K562 (cell line): ENCODE measurements at regions not wholly inside any gene's neighbourhood (a gene's known extent, or its start where the extent isn't known, plus 50 kb on each side); places are given as distances from the start of the nearest gene placed in this dataset.

Experiments used
- ATAC-seq: fragments of 200-7000 bp; cut with Tn5 transposase; 3 replicates; pipeline ENCODE4 v1.9.1; 2020; ENCODE audit warnings: moderate library complexity
- BruUV-seq: library from RNA; stranded (reverse); fragments of 400-500 nt; replicated peaks from 2 replicates; lab custom pipeline; 2021; lab: Mats Ljungman, UMichigan
- CTCF ChIA-PET: fragments of 300-600 bp; formaldehyde crosslinking; extraction: SDS; loops from one replicate; lab custom pipeline; 2021; ENCODE audit warnings: low intra/inter-chr PET ratio; lab: Yijun Ruan, JAX
- POLR2A ChIA-PET: fragments of 300-600, 350-650 bp; sonication (Branson Sonifier 250); formaldehyde crosslinking; extraction: SDS; loops from one replicate; lab custom pipeline; 2021; ENCODE audit warnings: antibody characterized with exemption, inconsistent platforms; lab: Yijun Ruan, JAX
- DNase-seq, 4 experiments: peaks; one replicate each; pipeline versions ENCODE4 v3.0.0 to v3.0.0-alpha.2; 2011 to 2018; ENCODE audit warnings: low spot score in 3 of 4, mixed read lengths in 3 of 4; ENCODE audit errors: extremely low read depth in 1 of 4
- FAIRE-seq: peaks from 2 replicates; lab custom pipeline; 2011; peaks lifted over from hg19 to GRCh38; lab: Jason Lieb, UNC
- H2AFZ ChIP-seq: 2 replicates; pipeline ENCODE4 v1.6.0; 2011; ENCODE audit warnings: low read depth, low read length, control low read depth, inconsistent platforms
- H3K27ac ChIP-seq: fragments of 200-600 bp; 3 replicates; pipeline ENCODE4 v1.8.0; 2011; ENCODE audit warnings: low read depth, mild to moderate bottlenecking, control low read depth, inconsistent platforms, low read length, moderate library complexity, mixed read lengths; ENCODE audit errors: extremely low read depth
- H3K27me3 ChIP-seq, 2 experiments: fragments of 300-600 bp in 1 of 2; 2 replicates in 1 of 2; 3 replicates in 1 of 2; pipeline versions ENCODE4 v1.6.0 to v1.8.0; 2011; ENCODE audit warnings: inconsistent platforms in 2 of 2, low read length in 2 of 2, mild to moderate bottlenecking in 1 of 2, mixed read lengths in 1 of 2, moderate library complexity in 1 of 2; ENCODE audit not compliant: control insufficient read depth in 2 of 2, insufficient read depth in 2 of 2
- H3K36me3 ChIP-seq: fragments of 300-600 bp; 3 replicates; pipeline ENCODE4 v1.8.0; 2011; ENCODE audit warnings: mild to moderate bottlenecking, low read length, inconsistent platforms; ENCODE audit not compliant: control insufficient read depth, insufficient read depth
- H3K4me1 ChIP-seq, 2 experiments: fragments of 200-600 bp in 1 of 2; replicated peaks in 1 of 2; 2 replicates in 1 of 2; 3 replicates in 1 of 2; pipeline versions ENCODE4 v1.5.1 to v1.8.0; 2011; ENCODE audit warnings: inconsistent platforms in 2 of 2, low read length in 2 of 2, mild to moderate bottlenecking in 1 of 2, mixed read lengths in 1 of 2, moderate library complexity in 1 of 2; ENCODE audit not compliant: control insufficient read depth in 2 of 2, insufficient read depth in 2 of 2
- H3K4me2 ChIP-seq: 2 replicates; pipeline ENCODE4 v1.6.1; 2011; ENCODE audit warnings: low read length, control low read depth, inconsistent platforms, mixed read lengths; ENCODE audit not compliant: insufficient read depth
- H3K4me3 ChIP-seq: fragments of 200-600 bp; sonication (generic), shearing (Covaris generic); 2 replicates; pipeline ENCODE4 v1.5.1; 2016; ENCODE audit warnings: control low read depth, inconsistent platforms
- H3K79me2 ChIP-seq: fragments of 200-600 bp; 3 replicates; pipeline ENCODE4 v1.8.0; 2011; ENCODE audit warnings: low read length, inconsistent platforms; ENCODE audit not compliant: control insufficient read depth, insufficient read depth
- H3K9ac ChIP-seq, 2 experiments: 2 replicates each; pipeline versions ENCODE4 v1.6.0 to v1.6.1; 2011; ENCODE audit warnings: low read depth in 2 of 2, low read length in 2 of 2, control low read depth in 1 of 2, inconsistent platforms in 1 of 2, mild to moderate bottlenecking in 1 of 2, mixed read lengths in 1 of 2; ENCODE audit not compliant: insufficient read depth in 1 of 2
- H3K9me1 ChIP-seq: one replicate; pipeline ENCODE4 v1.6.0; 2011; ENCODE audit warnings: inconsistent platforms, mild to moderate bottlenecking, low read length, moderate library complexity; ENCODE audit not compliant: control insufficient read depth, insufficient read depth
- H3K9me3 ChIP-seq: replicated peaks from 2 replicates; pipeline ENCODE4 v1.5.1; 2011; ENCODE audit warnings: low read depth, low read length, inconsistent platforms; ENCODE audit not compliant: control insufficient read depth, insufficient read depth
- H4K20me1 ChIP-seq: replicated peaks from 2 replicates; pipeline ENCODE4 v1.6.1; 2011; ENCODE audit warnings: low read length, inconsistent platforms, mixed read lengths; ENCODE audit not compliant: control insufficient read depth, insufficient read depth
- BRD4 ChIP-seq: fragments of 200-600 bp; sonication (generic); IDR thresholded peaks from 2 replicates; pipeline ENCODE4 v1.6.1; 2017; ENCODE audit warnings: inconsistent platforms
- DIDO1 ChIP-seq: fragments of 450-650 bp; IDR thresholded peaks from 2 replicates; pipeline ENCODE4 v1.6.1; 2016; ENCODE audit warnings: low read depth, missing biosample characterization, missing genetic modification characterization
- E2F5 ChIP-seq: sonication (generic); formaldehyde crosslinking; IDR thresholded peaks from 2 replicates; pipeline ENCODE4 v1.8.0; 2022; ENCODE audit warnings: mild to moderate bottlenecking, missing genetic modification reagents
- EP300 ChIP-seq: IDR thresholded peaks from 2 replicates; pipeline ENCODE4 v1.6.1; 2012; ENCODE audit warnings: low read length, improper control_type of control experiment
- KAT7 ChIP-seq: sonication (generic); formaldehyde crosslinking; IDR thresholded peaks from 2 replicates; pipeline ENCODE4 v1.8.0; 2022; ENCODE audit warnings: missing genetic modification reagents, mild to moderate bottlenecking, borderline replicate concordance
- MAFK ChIP-seq: IDR thresholded peaks from 2 replicates; pipeline ENCODE4 v1.6.1; 2011; ENCODE audit warnings: low read length, improper control_type of control experiment
- SREBF2 ChIP-seq: sonication (generic); formaldehyde crosslinking; IDR thresholded peaks from 2 replicates; pipeline ENCODE4 v1.4.0; 2020; ENCODE audit warnings: mild to moderate bottlenecking, missing genetic modification reagents
- TGIF2 ChIP-seq: sonication (generic); formaldehyde crosslinking; IDR thresholded peaks from 2 replicates; pipeline ENCODE4 v1.8.1; 2022; ENCODE audit warnings: mild to moderate bottlenecking, missing genetic modification reagents, moderate library complexity
- YY1 ChIP-seq, 3 experiments: IDR thresholded peaks; 2 replicates each; pipeline ENCODE4 v1.6.1; 2011; ENCODE audit warnings: low read length in 2 of 3, mild to moderate bottlenecking in 2 of 3, moderate library complexity in 2 of 3, borderline replicate concordance in 1 of 3, control low read depth in 1 of 3, low read depth in 1 of 3; ENCODE audit not compliant: insufficient read depth in 3 of 3, insufficient replicate concordance in 2 of 3, control insufficient read depth in 1 of 3, insufficient read length in 1 of 3; ENCODE audit errors: extremely low read depth in 1 of 3
- ZBTB17 ChIP-seq: fragments of 450-650 bp; formaldehyde crosslinking; IDR thresholded peaks from 2 replicates; pipeline ENCODE4 v1.4.0; 2020; ENCODE audit warnings: mild to moderate bottlenecking
- ZNF717 ChIP-seq: fragments of 250-450 bp; sonication (Bioruptor Pico); IDR thresholded peaks from 2 replicates; pipeline ENCODE4 v1.5.0; 2021
- ZNF740 ChIP-seq, 3 experiments: fragments of 200-800 bp in 1 of 3; sonication (Bioruptor generic) in 1 of 3; sonication (generic) in 1 of 3; formaldehyde crosslinking in 1 of 3; IDR thresholded peaks; 2 replicates each; pipeline versions ENCODE4 v1.6.1 to v1.8.0; 2016 to 2022; ENCODE audit warnings: mild to moderate bottlenecking in 2 of 3, missing compliant biosample characterization in 2 of 3, missing genetic modification characterization in 2 of 3, missing genetic modification reagents in 1 of 3
- WGBS: fragments of 100-300 bp; shearing (Covaris generic); methylation state at CpG from one replicate; pipeline ENCODE4 v1.1.6; 2016; ENCODE audit warnings: low coverage, mixed read lengths; ENCODE audit not compliant: insufficient coverage; ENCODE audit errors: missing lambda C conversion rate; 5-methylcytosine and 5-hydroxymethylcytosine counted together
- in situ Hi-C: fragments of 300-500 bp; cut with MboI; formaldehyde crosslinking; loops from 4 replicates; pipeline ENCODE4 v1.15.0; 2018; ENCODE audit warnings: inconsistent platforms, mixed read lengths
- intact Hi-C: fragments of 100-400 bp; cut with micrococcal nuclease; formaldehyde crosslinking; loops from 2 replicates; pipeline ENCODE4 v1.14.2; 2022
- TF ChIP-seq, protein P1 (sequence below): sonication (generic); formaldehyde crosslinking; IDR thresholded peaks from 2 replicates; pipeline ENCODE4 v1.8.1; 2023; ENCODE audit warnings: mild to moderate bottlenecking, missing genetic modification reagents

- Histone ChIP-seq H3K4me1 (no peaks in the 10 kb centered on the region), H3K36me3 (no peaks in the 10 kb centered on the region), H3K4me3 (no peak overlapping the region), H3K4me2 (no peak overlapping the region), H3K9me1 (no peaks in the 10 kb centered on the region), H4K20me1 (no peaks in the 10 kb centered on the region), H3K79me2 (no peaks in the 10 kb centered on the region), H3K9ac (no peak overlapping the region), H3K27me3 (peaks cover 5 to 50% of the 10 kb centered on the region in 2 experiments; a peak in 3 of 5 replicates), H3K27ac (no peak overlapping the region), H3K9me3 (no peaks in the 10 kb centered on the region), H2AFZ (no peak overlapping the region)
- FAIRE-seq = no peak
- no peak for ATAC-seq
- TF ChIP-seq BRD4 = no peak
- TF ChIP-seq ZBTB17 (CRISPR knock-in tag) = no peak
- no peak for TF ChIP-seq DIDO1 (tag)
- TF ChIP-seq SREBF2 (CRISPR knock-in tag) = no peak
- no peak for TF ChIP-seq MAFK
- no peak for TF ChIP-seq ZNF740 (CRISPR knock-in tag; IDR thresholded peaks at IDR 0.05)
- TF ChIP-seq ZNF740 (tag; IDR thresholded peaks at IDR 0.05) = no peak
- no peak for TF ChIP-seq EP300
- no peak for TF ChIP-seq YY1 (IDR thresholded peaks at IDR 0.05; ENCODE audit: borderline replicate concordance in 1 of 3, control insufficient read depth in 1 of 3, extremely low read depth in 1 of 3, insufficient read depth in 3 of 3, insufficient read length in 1 of 3, insufficient replicate concordance in 2 of 3, low read depth in 1 of 3, low read length in 2 of 3)
- TF ChIP-seq, protein P1, sequence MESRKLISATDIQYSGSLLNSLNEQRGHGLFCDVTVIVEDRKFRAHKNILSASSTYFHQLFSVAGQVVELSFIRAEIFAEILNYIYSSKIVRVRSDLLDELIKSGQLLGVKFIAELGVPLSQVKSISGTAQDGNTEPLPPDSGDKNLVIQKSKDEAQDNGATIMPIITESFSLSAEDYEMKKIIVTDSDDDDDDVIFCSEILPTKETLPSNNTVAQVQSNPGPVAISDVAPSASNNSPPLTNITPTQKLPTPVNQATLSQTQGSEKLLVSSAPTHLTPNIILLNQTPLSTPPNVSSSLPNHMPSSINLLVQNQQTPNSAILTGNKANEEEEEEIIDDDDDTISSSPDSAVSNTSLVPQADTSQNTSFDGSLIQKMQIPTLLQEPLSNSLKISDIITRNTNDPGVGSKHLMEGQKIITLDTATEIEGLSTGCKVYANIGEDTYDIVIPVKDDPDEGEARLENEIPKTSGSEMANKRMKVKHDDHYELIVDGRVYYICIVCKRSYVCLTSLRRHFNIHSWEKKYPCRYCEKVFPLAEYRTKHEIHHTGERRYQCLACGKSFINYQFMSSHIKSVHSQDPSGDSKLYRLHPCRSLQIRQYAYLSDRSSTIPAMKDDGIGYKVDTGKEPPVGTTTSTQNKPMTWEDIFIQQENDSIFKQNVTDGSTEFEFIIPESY (CRISPR knock-in tag) = no peak
- no peak for TF ChIP-seq ZNF717 (CRISPR knock-in tag)
- TF ChIP-seq E2F5 (CRISPR knock-in tag) = no peak
- TF ChIP-seq KAT7 (CRISPR knock-in tag) = no peak
- no peak for TF ChIP-seq TGIF2 (CRISPR knock-in tag)
- POLR2A ChIA-PET = no interaction called here
- no TSS peak for BruUV-seq
- CTCF ChIA-PET = no interaction called here
- under 1% methylated on average over 18 of the region's 20 CpGs for WGBS
- in situ Hi-C loops = no loop called here
- intact Hi-C loops = no loop called here
- DNase-seq = no peak
Measured at GRCh38 chr18:78722929-78723710, 256.5 kb upstream of the SALL3 start.
